ENCODE measurements at regions not wholly inside any gene's neighbourhood (a gene's known extent, or its start where the extent isn't known, plus 50 kb on each side); places are given as distances from the start of the nearest gene placed in this dataset.

DNA sequence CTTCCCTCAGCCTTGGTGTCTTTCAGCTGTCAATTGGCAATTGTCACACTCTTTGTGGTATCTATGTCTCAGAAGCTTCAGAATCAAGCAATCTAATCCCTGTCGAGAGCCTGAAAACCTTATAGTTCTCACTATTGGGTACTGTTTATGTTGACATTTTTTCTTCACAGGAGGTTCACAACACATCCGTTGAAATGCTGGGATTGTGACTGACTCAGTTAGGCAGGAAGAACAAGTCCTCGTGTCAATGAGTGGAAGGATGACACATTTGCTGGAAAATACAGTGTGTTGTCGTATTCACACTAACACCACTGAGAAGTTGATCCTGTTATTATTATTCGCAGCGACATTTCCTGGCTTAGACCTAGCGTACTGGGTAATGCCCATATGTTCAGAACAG lies 163.9 kb upstream of the CITED2 start:
- TF ChIP-seq EP300 (conservative IDR thresholded peaks at IDR 0.05; ENCODE audit: poor library complexity, severe bottlenecking) (no peak), RAD21 (conservative IDR thresholded peaks at IDR 0.05) (no peak), MXI1 (conservative IDR thresholded peaks at IDR 0.05; ENCODE audit: poor library complexity, severe bottlenecking) (no peak), SMC3 (conservative IDR thresholded peaks at IDR 0.05; ENCODE audit: poor library complexity) (no peak), POLR2AphosphoS5 (IDR thresholded peaks at IDR 0.05) (no peak), TAF1 (IDR thresholded peaks at IDR 0.05; ENCODE audit: low read depth) (no peak), EZH2 (IDR thresholded peaks at IDR 0.05; ENCODE audit: borderline replicate concordance, insufficient read depth, low read length, poor library complexity, severe bottlenecking) (no peak)
- TF ChIP-seq, protein P1, sequence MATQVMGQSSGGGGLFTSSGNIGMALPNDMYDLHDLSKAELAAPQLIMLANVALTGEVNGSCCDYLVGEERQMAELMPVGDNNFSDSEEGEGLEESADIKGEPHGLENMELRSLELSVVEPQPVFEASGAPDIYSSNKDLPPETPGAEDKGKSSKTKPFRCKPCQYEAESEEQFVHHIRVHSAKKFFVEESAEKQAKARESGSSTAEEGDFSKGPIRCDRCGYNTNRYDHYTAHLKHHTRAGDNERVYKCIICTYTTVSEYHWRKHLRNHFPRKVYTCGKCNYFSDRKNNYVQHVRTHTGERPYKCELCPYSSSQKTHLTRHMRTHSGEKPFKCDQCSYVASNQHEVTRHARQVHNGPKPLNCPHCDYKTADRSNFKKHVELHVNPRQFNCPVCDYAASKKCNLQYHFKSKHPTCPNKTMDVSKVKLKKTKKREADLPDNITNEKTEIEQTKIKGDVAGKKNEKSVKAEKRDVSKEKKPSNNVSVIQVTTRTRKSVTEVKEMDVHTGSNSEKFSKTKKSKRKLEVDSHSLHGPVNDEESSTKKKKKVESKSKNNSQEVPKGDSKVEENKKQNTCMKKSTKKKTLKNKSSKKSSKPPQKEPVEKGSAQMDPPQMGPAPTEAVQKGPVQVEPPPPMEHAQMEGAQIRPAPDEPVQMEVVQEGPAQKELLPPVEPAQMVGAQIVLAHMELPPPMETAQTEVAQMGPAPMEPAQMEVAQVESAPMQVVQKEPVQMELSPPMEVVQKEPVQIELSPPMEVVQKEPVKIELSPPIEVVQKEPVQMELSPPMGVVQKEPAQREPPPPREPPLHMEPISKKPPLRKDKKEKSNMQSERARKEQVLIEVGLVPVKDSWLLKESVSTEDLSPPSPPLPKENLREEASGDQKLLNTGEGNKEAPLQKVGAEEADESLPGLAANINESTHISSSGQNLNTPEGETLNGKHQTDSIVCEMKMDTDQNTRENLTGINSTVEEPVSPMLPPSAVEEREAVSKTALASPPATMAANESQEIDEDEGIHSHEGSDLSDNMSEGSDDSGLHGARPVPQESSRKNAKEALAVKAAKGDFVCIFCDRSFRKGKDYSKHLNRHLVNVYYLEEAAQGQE (IDR thresholded peaks at IDR 0.05; ENCODE audit: borderline replicate concordance) = no peak
- TF ChIP-seq, protein P2, sequence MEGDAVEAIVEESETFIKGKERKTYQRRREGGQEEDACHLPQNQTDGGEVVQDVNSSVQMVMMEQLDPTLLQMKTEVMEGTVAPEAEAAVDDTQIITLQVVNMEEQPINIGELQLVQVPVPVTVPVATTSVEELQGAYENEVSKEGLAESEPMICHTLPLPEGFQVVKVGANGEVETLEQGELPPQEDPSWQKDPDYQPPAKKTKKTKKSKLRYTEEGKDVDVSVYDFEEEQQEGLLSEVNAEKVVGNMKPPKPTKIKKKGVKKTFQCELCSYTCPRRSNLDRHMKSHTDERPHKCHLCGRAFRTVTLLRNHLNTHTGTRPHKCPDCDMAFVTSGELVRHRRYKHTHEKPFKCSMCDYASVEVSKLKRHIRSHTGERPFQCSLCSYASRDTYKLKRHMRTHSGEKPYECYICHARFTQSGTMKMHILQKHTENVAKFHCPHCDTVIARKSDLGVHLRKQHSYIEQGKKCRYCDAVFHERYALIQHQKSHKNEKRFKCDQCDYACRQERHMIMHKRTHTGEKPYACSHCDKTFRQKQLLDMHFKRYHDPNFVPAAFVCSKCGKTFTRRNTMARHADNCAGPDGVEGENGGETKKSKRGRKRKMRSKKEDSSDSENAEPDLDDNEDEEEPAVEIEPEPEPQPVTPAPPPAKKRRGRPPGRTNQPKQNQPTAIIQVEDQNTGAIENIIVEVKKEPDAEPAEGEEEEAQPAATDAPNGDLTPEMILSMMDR (IDR thresholded peaks at IDR 0.05; ENCODE audit: poor library complexity, severe bottlenecking) = no peak
- Histone ChIP-seq H3K9me2 (ENCODE audit: insufficient read depth, low read length) (no peaks in the 10 kb centered on the region), H3K9ac (ENCODE audit: low read length) (no peak overlapping the region), H3K79me2 (replicated peaks; ENCODE audit: insufficient read depth, low read length) (no peaks in the 10 kb centered on the region), H2AFZ (ENCODE audit: low read depth, low read length) (no peak overlapping the region), H3K9me3 (ENCODE audit: low read length) (no peaks in the 10 kb centered on the region), H3F3A (ENCODE audit: insufficient read depth, low read length, poor library complexity, severe bottlenecking) (no peaks in the 10 kb centered on the region), H3K36me3 (ENCODE audit: insufficient read depth, low read length) (no peaks in the 10 kb centered on the region), H3K4me2 (ENCODE audit: low read length) (no peak overlapping the region), H3K4me3 (ENCODE audit: low read length) (no peak overlapping the region), H3K27ac (ENCODE audit: low read length) (no peak overlapping the region), H4K20me1 (ENCODE audit: insufficient read depth) (no peaks in the 10 kb centered on the region), H3K27me3 (ENCODE audit: insufficient read depth, low read depth, low read length) (no peaks in the 10 kb centered on the region)

DNA sequence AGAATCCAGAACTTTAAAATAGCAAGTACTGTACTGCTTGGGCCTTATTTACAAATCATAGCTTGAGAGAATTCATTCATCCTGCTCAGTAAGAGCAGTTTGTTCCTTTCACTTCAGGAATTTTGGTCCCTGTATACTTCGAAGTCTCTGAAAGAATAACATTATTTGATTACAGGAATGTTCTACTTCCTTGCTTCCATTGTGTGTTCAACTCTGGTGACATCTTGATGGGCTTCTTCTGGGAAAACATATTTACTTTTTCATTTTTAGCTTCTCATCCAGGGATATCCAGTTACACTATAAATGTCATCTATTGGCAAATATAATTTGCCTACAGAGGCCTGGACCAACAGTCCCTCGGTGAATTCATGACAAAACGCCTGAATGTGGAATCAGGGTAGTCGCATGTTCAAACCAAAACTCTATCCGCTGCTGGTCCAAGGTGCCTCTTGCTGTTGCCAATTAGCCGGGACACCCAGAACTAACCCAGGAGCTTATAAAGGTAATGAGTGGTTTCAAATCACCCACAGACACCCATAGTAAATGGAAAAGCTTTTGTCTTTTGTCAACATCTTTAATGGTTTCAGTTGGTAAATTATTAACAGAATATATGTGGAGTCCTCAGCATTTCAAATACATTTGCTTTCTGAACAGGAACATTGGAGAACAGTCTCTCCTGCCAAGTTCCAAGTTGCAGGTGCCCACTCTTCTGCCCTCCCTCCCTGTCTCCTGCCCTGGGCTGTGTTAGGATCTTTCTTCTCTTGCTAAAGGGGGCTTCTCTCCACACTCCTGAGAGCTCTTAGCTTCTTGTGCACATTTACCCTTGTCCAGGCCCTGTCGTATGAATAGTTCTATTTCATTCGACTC lies 162.5 kb upstream of the CITED2 start:
- Histone ChIP-seq H3K36me3 (ENCODE audit: insufficient read depth, low read length) (no peaks in the 10 kb centered on the region), H4K20me1 (ENCODE audit: insufficient read depth) (no peaks in the 10 kb centered on the region), H3K79me2 (replicated peaks; ENCODE audit: insufficient read depth, low read length) (no peaks in the 10 kb centered on the region), H3F3A (ENCODE audit: insufficient read depth, low read length, poor library complexity, severe bottlenecking) (no peaks in the 10 kb centered on the region), H3K27me3 (ENCODE audit: insufficient read depth, low read depth, low read length) (no peaks in the 10 kb centered on the region), H3K4me2 (ENCODE audit: low read length) (no peak overlapping the region), H2AFZ (ENCODE audit: low read depth, low read length) (no peak overlapping the region), H3K27ac (ENCODE audit: low read length) (no peak overlapping the region), H3K9me3 (ENCODE audit: low read length) (no peaks in the 10 kb centered on the region), H3K4me3 (ENCODE audit: low read length) (no peak overlapping the region), H3K9ac (ENCODE audit: low read length) (no peak overlapping the region), H3K9me2 (ENCODE audit: insufficient read depth, low read length) (no peaks in the 10 kb centered on the region)
- no peak for TF ChIP-seq TAF1 (IDR thresholded peaks at IDR 0.05; ENCODE audit: low read depth)
- TF ChIP-seq EP300 (conservative IDR thresholded peaks at IDR 0.05; ENCODE audit: poor library complexity, severe bottlenecking) = no peak
- TF ChIP-seq, protein P1 (IDR thresholded peaks at IDR 0.05; ENCODE audit: borderline replicate concordance) = no peak
- TF ChIP-seq EZH2 (IDR thresholded peaks at IDR 0.05; ENCODE audit: borderline replicate concordance, insufficient read depth, low read length, poor library complexity, severe bottlenecking) = no peak
- TF ChIP-seq POLR2AphosphoS5 (IDR thresholded peaks at IDR 0.05) = no peak
- no peak for TF ChIP-seq SMC3 (conservative IDR thresholded peaks at IDR 0.05; ENCODE audit: poor library complexity)

All from neural cell (in vitro differentiated cells).